ENCODE measurements at regions not wholly inside any gene's neighbourhood (a gene's known extent, or its start where the extent isn't known, plus 50 kb on each side); places are given as distances from the start of the nearest gene placed in this dataset.

DNA sequence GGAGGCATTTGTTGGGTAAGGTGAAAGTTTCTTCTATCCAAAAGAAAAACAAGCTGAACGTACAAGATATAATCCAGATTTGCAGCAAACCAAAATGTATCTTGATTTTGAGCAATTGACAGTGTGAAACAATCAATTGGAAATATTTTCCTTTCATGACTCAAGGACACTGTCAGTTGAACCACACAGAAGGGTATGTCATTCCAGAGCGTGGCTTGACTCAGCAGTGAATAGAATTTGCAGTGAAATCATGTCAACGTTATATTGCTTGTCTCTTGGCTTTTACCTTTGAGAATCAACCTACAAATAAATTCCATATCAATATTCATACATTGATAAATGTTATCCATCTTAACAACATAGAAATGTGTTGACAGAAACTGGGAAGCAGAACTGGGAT, 78.2 kb downstream of the TM2D3 start:
- no peak overlapping the region for H3K4me3 ChIP-seq (ENCODE audit: severe bottlenecking)
- TF ChIP-seq, protein P1, sequence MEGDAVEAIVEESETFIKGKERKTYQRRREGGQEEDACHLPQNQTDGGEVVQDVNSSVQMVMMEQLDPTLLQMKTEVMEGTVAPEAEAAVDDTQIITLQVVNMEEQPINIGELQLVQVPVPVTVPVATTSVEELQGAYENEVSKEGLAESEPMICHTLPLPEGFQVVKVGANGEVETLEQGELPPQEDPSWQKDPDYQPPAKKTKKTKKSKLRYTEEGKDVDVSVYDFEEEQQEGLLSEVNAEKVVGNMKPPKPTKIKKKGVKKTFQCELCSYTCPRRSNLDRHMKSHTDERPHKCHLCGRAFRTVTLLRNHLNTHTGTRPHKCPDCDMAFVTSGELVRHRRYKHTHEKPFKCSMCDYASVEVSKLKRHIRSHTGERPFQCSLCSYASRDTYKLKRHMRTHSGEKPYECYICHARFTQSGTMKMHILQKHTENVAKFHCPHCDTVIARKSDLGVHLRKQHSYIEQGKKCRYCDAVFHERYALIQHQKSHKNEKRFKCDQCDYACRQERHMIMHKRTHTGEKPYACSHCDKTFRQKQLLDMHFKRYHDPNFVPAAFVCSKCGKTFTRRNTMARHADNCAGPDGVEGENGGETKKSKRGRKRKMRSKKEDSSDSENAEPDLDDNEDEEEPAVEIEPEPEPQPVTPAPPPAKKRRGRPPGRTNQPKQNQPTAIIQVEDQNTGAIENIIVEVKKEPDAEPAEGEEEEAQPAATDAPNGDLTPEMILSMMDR (IDR thresholded peaks at IDR 0.05; ENCODE audit: poor library complexity, severe bottlenecking), result no peak
- DNase-seq (ENCODE audit: low spot score) (no peak), ATAC-seq (ENCODE audit: low read depth) (peak; percentile 47)
- no peaks in the 10 kb centered on the region for H3K9me3 ChIP-seq (ENCODE audit: severe bottlenecking)
- H3K27ac ChIP-seq (ENCODE audit: poor library complexity, severe bottlenecking), result peak overlapping the region; percentile 91
- H3K27me3 ChIP-seq (ENCODE audit: insufficient read depth, poor library complexity, severe bottlenecking), result no peaks in the 10 kb centered on the region
- H3K4me1 ChIP-seq (ENCODE audit: insufficient read depth, poor library complexity, severe bottlenecking), result peaks cover 34% of the 10 kb centered on the region
- H3K36me3 ChIP-seq (ENCODE audit: low read depth), result no peaks in the 10 kb centered on the region

DNA sequence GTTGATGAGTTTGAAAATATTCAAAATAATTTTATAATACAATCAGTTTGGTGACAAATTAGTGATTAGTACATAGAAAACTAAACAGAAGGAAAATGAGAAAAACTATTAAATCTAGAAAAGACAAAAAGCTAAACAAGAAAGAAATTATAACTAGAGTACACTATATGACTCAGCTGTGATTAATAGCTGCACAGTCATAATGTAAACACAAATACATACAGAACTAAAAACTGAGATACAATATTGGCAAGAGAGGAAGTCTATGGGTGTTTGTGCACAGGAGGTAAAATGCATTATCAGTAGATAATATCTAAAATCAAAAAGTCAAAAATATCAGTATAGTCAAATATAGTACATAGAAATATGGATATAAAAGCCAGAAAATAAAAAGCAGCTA, 80.7 kb upstream of the PCSK6 start:
- H3K4me3 ChIP-seq (ENCODE audit: severe bottlenecking), result no peak overlapping the region
- no peaks in the 10 kb centered on the region for H3K27me3 ChIP-seq (ENCODE audit: insufficient read depth, poor library complexity, severe bottlenecking)
- peaks cover 27% of the 10 kb centered on the region for H3K4me1 ChIP-seq (ENCODE audit: insufficient read depth, poor library complexity, severe bottlenecking)
- no peaks in the 10 kb centered on the region for H3K9me3 ChIP-seq (ENCODE audit: severe bottlenecking)
- no peak for DNase-seq (ENCODE audit: low spot score)
- ATAC-seq (ENCODE audit: low read depth), result peak; percentile 86
- H3K36me3 ChIP-seq (ENCODE audit: low read depth), result no peaks in the 10 kb centered on the region
- peak overlapping the region; percentile 30 for H3K27ac ChIP-seq (ENCODE audit: poor library complexity, severe bottlenecking)
- TF ChIP-seq, protein P1 (IDR thresholded peaks at IDR 0.05; ENCODE audit: poor library complexity, severe bottlenecking), result no peak

DNA sequence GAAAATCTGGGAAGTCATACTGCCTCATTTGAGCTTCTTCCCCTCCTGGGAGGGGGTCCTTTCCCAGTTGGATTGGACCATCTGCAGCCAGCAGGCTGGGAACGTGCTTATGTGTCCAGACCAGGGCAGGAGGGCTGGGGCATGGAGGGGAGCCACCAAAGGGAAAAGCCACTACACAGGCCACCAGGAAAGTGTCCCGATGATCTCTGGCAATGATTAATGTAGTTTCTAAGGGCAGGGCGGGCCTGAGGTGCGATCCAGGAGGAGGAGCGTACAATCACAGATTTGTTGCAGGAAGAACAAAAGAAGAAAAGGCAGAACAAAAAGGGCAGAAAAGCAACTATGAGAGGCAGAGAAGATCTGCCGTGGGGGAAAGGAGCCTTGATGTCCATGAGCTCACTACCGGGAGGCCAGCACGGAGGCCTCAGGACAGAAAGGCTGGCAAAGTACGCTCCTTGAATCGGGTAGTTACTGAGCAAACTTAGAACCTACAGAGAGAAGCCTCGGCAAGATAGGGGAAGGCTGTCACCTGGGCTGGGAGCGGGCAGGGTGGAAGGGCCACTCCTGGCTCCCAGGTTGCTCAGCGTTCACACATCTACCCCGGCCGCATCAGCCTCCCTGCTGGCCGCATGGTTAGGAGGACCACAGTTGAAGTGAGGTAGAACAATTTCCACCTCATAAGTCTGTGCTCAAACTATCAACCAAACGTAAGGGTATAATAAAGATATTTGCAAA, 79.5 kb upstream of the PCSK6 start:
- Histone ChIP-seq H3K27ac (ENCODE audit: poor library complexity, severe bottlenecking) (no peak overlapping the region), H3K36me3 (ENCODE audit: low read depth) (no peaks in the 10 kb centered on the region), H3K27me3 (ENCODE audit: insufficient read depth, poor library complexity, severe bottlenecking) (no peaks in the 10 kb centered on the region), H3K4me3 (ENCODE audit: severe bottlenecking) (no peak overlapping the region), H3K4me1 (ENCODE audit: insufficient read depth, poor library complexity, severe bottlenecking) (peaks cover 15% of the 10 kb centered on the region), H3K9me3 (ENCODE audit: severe bottlenecking) (no peaks in the 10 kb centered on the region)
- TF ChIP-seq, protein P1 (IDR thresholded peaks at IDR 0.05; ENCODE audit: poor library complexity, severe bottlenecking), result no peak
- DNase-seq (ENCODE audit: low spot score), result no peak
- no peak for ATAC-seq (ENCODE audit: low read depth)

DNA sequence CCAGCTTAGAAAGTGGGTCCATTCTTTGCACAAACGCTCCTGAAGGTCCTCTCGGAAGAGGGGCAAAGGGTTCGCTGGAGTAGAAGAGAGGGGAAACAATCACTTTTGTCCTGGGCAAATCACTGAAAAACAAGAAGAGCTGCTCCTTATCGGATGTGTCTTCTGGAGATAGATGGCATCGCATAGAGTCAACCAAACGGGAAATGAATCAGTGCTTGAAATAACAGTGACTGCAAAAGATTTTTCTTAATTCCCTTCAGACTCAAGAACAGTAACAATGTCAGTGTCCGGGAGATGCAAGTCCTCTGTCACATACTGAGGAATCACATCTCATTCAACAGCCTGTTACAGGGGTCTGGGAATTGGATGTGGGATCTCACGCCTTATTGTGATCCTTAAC, 78.8 kb upstream of the PCSK6 start:
- no peak overlapping the region for H3K27ac ChIP-seq (ENCODE audit: poor library complexity, severe bottlenecking)
- no peaks in the 10 kb centered on the region for H3K9me3 ChIP-seq (ENCODE audit: severe bottlenecking)
- H3K4me1 ChIP-seq (ENCODE audit: insufficient read depth, poor library complexity, severe bottlenecking), result peaks cover 12% of the 10 kb centered on the region
- no peaks in the 10 kb centered on the region for H3K27me3 ChIP-seq (ENCODE audit: insufficient read depth, poor library complexity, severe bottlenecking)
- no peaks in the 10 kb centered on the region for H3K36me3 ChIP-seq (ENCODE audit: low read depth)
- TF ChIP-seq, protein P1 (IDR thresholded peaks at IDR 0.05; ENCODE audit: poor library complexity, severe bottlenecking), result no peak
- no peak for DNase-seq (ENCODE audit: low spot score)
- peak; percentile 30; the same call in 1 of the 3 replicates for ATAC-seq (ENCODE audit: low read depth)
- H3K4me3 ChIP-seq (ENCODE audit: severe bottlenecking), result no peak overlapping the region
